ENCODE measurements at regions not wholly inside any gene's neighbourhood (a gene's known extent, or its start where the extent isn't known, plus 50 kb on each side); places are given as distances from the start of the nearest gene placed in this dataset.

- peak; percentile 34 for DNase-seq (ENCODE audit: low spot score)
Observed at GRCh38 chr12:77299001-77299400, 233.6 kb upstream of the E2F7 start.

- no peak for DNase-seq (ENCODE audit: low spot score)
Observed at GRCh38 chr12:77294016-77294415, 228.6 kb upstream of the E2F7 start.

- no peak for DNase-seq (ENCODE audit: low spot score)
Observed at GRCh38 chr12:77274926-77275325, 209.6 kb upstream of the E2F7 start.

GRCh38 chr12:77273898-77274297 lies 208.5 kb upstream of the E2F7 start:
- DNase-seq (ENCODE audit: low spot score), result no peak

GRCh38 chr12:77256956-77257355 lies 191.6 kb upstream of the E2F7 start:
- DNase-seq (ENCODE audit: low spot score), result no peak

- no peak for DNase-seq (ENCODE audit: low spot score)
Observed at GRCh38 chr12:77253321-77253720, 188.0 kb upstream of the E2F7 start.

- no peak for DNase-seq (ENCODE audit: low spot score)
Observed at GRCh38 chr12:77251799-77252198, 186.4 kb upstream of the E2F7 start.

- no peak for DNase-seq (ENCODE audit: low spot score)
Observed at GRCh38 chr12:77249892-77250291, 184.5 kb upstream of the E2F7 start.

GRCh38 chr12:77248036-77248435 lies 182.7 kb upstream of the E2F7 start:
- no peak for DNase-seq (ENCODE audit: low spot score)

- no peak for DNase-seq (ENCODE audit: low spot score)
Observed at GRCh38 chr12:77247542-77247941, 182.2 kb upstream of the E2F7 start.

GRCh38 chr12:77243345-77243744 lies 178.0 kb upstream of the E2F7 start:
- no peak for DNase-seq (ENCODE audit: low spot score)

GRCh38 chr12:77239617-77240016 lies 174.2 kb upstream of the E2F7 start:
- DNase-seq (ENCODE audit: low spot score), result no peak

GRCh38 chr12:77238335-77238734 lies 173.0 kb upstream of the E2F7 start:
- DNase-seq (ENCODE audit: low spot score), result no peak

- no peak for DNase-seq (ENCODE audit: low spot score)
Observed at GRCh38 chr12:77237896-77238295, 172.5 kb upstream of the E2F7 start.

GRCh38 chr12:77236066-77236465 lies 170.7 kb upstream of the E2F7 start:
- peak; percentile 27 for DNase-seq (ENCODE audit: low spot score)

GRCh38 chr12:77232045-77232444 lies 166.7 kb upstream of the E2F7 start:
- DNase-seq (ENCODE audit: low spot score), result peak; percentile 59

- DNase-seq (ENCODE audit: low spot score), result peak; percentile 68
Observed at GRCh38 chr12:77231501-77231918, 166.1 kb upstream of the E2F7 start.

GRCh38 chr12:77229640-77230442 lies 164.5 kb upstream of the E2F7 start:
- DNase-seq (ENCODE audit: low spot score), result no peak

- no peak for DNase-seq (ENCODE audit: low spot score)
Observed at GRCh38 chr12:77228376-77228775, 163.0 kb upstream of the E2F7 start.

GRCh38 chr12:77226368-77226767 lies 161.0 kb upstream of the E2F7 start:
- DNase-seq (ENCODE audit: low spot score), result no peak

- no peak for DNase-seq (ENCODE audit: low spot score)
Observed at GRCh38 chr12:77225373-77225772, 160.0 kb upstream of the E2F7 start.

GRCh38 chr12:77224346-77224745 lies 159.0 kb upstream of the E2F7 start:
- DNase-seq (ENCODE audit: low spot score), result no peak

GRCh38 chr12:77222336-77222735 lies 157.0 kb upstream of the E2F7 start:
- no peak for DNase-seq (ENCODE audit: low spot score)

GRCh38 chr12:77220586-77220985 lies 155.2 kb upstream of the E2F7 start:
- DNase-seq (ENCODE audit: low spot score), result no peak
